Progenitor cell of endocrine pancreas (in vitro differentiated cells): ENCODE measurements at regions not wholly inside any gene's neighbourhood (a gene's known extent, or its start where the extent isn't known, plus 50 kb on each side); places are given as distances from the start of the nearest gene placed in this dataset.

Source experiments
- DNase-seq: peaks from one replicate; pipeline ENCODE4 v3.0.0; 2021; ENCODE audit warnings: low spot score; ENCODE audit not compliant: unreplicated experiment
- H3K27ac Mint-ChIP-seq: 2 replicates; pipeline ENCODE4 v1.8.0; 2021; ENCODE audit warnings: mild to moderate bottlenecking, moderate library complexity, mixed read lengths
- H3K27me3 Mint-ChIP-seq: 2 replicates; pipeline ENCODE4 v1.8.0; 2021; ENCODE audit warnings: mixed read lengths
- H3K36me3 Mint-ChIP-seq: 2 replicates; pipeline ENCODE4 v1.8.0; 2022; ENCODE audit warnings: mixed read lengths; ENCODE audit not compliant: insufficient read depth
- H3K4me1 Mint-ChIP-seq: 2 replicates; pipeline ENCODE4 v1.8.0; 2021; ENCODE audit warnings: low read depth, mixed read lengths
- H3K4me3 Mint-ChIP-seq: 2 replicates; pipeline ENCODE4 v1.8.0; 2021; ENCODE audit warnings: low read depth, mild to moderate bottlenecking, moderate library complexity, mixed read lengths
- H3K9me3 Mint-ChIP-seq: 2 replicates; pipeline ENCODE4 v1.8.0; 2021; ENCODE audit warnings: low read depth, mixed read lengths
- CTCF ChIP-seq: fragments of 200-600 bp; sonication (generic); IDR thresholded peaks from one replicate; pipeline ENCODE4 v1.5.0; 2021; ENCODE audit warnings: antibody characterized with exemption, mild to moderate bottlenecking; ENCODE audit not compliant: unreplicated experiment

- H3K27ac Mint-ChIP-seq, result no peak overlapping the region
- no peak overlapping the region for H3K4me3 Mint-ChIP-seq
- peaks cover 4% of the 10 kb centered on the region for H3K27me3 Mint-ChIP-seq
- peaks cover 4% of the 10 kb centered on the region for H3K36me3 Mint-ChIP-seq
- H3K9me3 Mint-ChIP-seq, result peaks cover 21% of the 10 kb centered on the region
- DNase-seq, result no peak
- no peak for TF ChIP-seq CTCF
- H3K4me1 Mint-ChIP-seq, result no peaks in the 10 kb centered on the region
Measured at GRCh38 chr15:62862717-62863116, 179.8 kb upstream of the TPM1 start.

- Mint-ChIP-seq H3K27ac (no peak overlapping the region), H3K27me3 (peaks cover 4% of the 10 kb centered on the region), H3K36me3 (peaks cover 2% of the 10 kb centered on the region), H3K4me1 (no peaks in the 10 kb centered on the region), H3K9me3 (peaks cover 16% of the 10 kb centered on the region), H3K4me3 (no peak overlapping the region)
- no peak for DNase-seq
- TF ChIP-seq CTCF, result no peak
Measured at GRCh38 chr15:62866366-62866765, 176.2 kb upstream of the TPM1 start.

- DNase-seq, result no peak
- TF ChIP-seq CTCF, result no peak
- peaks cover 7% of the 10 kb centered on the region for H3K9me3 Mint-ChIP-seq
- H3K4me1 Mint-ChIP-seq, result no peaks in the 10 kb centered on the region
- no peak overlapping the region for H3K27ac Mint-ChIP-seq
- H3K36me3 Mint-ChIP-seq, result peaks cover 1% of the 10 kb centered on the region
- peaks cover 4% of the 10 kb centered on the region for H3K27me3 Mint-ChIP-seq
- H3K4me3 Mint-ChIP-seq, result no peak overlapping the region
Measured at GRCh38 chr15:62867844-62868243, 174.7 kb upstream of the TPM1 start.

GRCh38 chr15:62868507-62868906 is 174.0 kb upstream of the TPM1 start:
- no peak overlapping the region for H3K4me3 Mint-ChIP-seq
- peaks cover 4% of the 10 kb centered on the region for H3K27me3 Mint-ChIP-seq
- TF ChIP-seq CTCF, result no peak
- no peaks in the 10 kb centered on the region for H3K36me3 Mint-ChIP-seq
- DNase-seq, result no peak
- H3K27ac Mint-ChIP-seq, result no peak overlapping the region
- H3K9me3 Mint-ChIP-seq, result peaks cover 4% of the 10 kb centered on the region
- no peaks in the 10 kb centered on the region for H3K4me1 Mint-ChIP-seq

- H3K36me3 Mint-ChIP-seq, result no peaks in the 10 kb centered on the region
- no peak overlapping the region for H3K27ac Mint-ChIP-seq
- no peak for DNase-seq
- TF ChIP-seq CTCF, result no peak
- no peak overlapping the region for H3K4me3 Mint-ChIP-seq
- peaks cover 9% of the 10 kb centered on the region for H3K27me3 Mint-ChIP-seq
- peaks cover 4% of the 10 kb centered on the region for H3K9me3 Mint-ChIP-seq
- no peaks in the 10 kb centered on the region for H3K4me1 Mint-ChIP-seq
Measured at GRCh38 chr15:62869116-62869515, 173.4 kb upstream of the TPM1 start.
